ENCODE measurements at regions not wholly inside any gene's neighbourhood (a gene's known extent, or its start where the extent isn't known, plus 50 kb on each side); places are given as distances from the start of the nearest gene placed in this dataset.

DNA sequence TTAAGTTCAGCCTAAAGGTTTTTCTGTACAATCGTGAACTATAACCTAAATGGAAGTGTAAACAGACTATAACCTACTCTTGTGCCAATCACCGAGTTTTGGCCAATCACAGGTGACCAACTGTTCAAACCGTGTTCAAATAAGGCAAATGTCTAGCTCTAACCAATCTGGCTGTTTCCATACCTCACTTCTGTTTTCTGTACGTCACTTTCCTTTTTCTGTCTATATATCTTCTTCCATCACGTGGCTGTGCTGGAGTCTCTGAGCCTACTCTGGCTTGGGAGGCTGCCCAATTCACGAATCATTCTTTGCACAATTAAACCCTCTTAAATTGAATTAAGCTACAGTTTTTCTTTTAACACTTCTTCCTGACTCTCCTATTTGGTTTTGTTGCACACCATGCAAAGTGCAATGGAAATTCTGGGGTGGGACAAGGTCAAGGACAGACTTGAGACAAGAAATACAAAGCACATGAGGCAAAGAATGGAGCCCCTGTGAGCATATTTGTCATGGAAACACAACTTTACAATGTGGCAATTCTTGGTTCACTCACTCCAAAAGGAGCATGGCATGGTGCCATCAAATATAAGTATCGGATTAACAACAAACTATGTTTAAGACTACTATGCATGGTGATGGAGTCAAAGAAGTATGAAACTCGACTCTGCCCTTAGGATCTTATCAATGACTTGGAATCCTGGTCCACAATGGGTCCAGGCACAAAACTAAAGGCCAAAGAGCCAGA is 115.7 kb upstream of the FAM9B start:
- H3K9me3 ChIP-seq, result peaks cover 3% of the 10 kb centered on the region
- TF ChIP-seq, protein P1, sequence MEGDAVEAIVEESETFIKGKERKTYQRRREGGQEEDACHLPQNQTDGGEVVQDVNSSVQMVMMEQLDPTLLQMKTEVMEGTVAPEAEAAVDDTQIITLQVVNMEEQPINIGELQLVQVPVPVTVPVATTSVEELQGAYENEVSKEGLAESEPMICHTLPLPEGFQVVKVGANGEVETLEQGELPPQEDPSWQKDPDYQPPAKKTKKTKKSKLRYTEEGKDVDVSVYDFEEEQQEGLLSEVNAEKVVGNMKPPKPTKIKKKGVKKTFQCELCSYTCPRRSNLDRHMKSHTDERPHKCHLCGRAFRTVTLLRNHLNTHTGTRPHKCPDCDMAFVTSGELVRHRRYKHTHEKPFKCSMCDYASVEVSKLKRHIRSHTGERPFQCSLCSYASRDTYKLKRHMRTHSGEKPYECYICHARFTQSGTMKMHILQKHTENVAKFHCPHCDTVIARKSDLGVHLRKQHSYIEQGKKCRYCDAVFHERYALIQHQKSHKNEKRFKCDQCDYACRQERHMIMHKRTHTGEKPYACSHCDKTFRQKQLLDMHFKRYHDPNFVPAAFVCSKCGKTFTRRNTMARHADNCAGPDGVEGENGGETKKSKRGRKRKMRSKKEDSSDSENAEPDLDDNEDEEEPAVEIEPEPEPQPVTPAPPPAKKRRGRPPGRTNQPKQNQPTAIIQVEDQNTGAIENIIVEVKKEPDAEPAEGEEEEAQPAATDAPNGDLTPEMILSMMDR (IDR thresholded peaks at IDR 0.05), result no peak
- peaks cover 0 to 2% (median 0%) of the 10 kb centered on the region in 3 donors for H3K27me3 ChIP-seq (ENCODE audit: insufficient read depth in 3 of 3, low read length in 2 of 3)
- 71 to 83% (median 81%) methylated on average over 8 of the region's 8 CpGs for WGBS, 3 donors
- no peaks in the 10 kb centered on the region for H3K36me3 ChIP-seq (ENCODE audit: insufficient read depth in 1 of 2, low read depth in 1 of 2)
- no peak overlapping the region for H3K4me3 ChIP-seq
- no peak for ATAC-seq
- no peak overlapping the region for H3K27ac ChIP-seq
- DNase-seq, result no peak
- intact Hi-C loops (cut with DNase I), result no loop called here
- no peaks in the 10 kb centered on the region for H3K4me1 ChIP-seq

GRCh38 chrX:9151772-9152307 is 117.9 kb upstream of the FAM9B start:
- Histone ChIP-seq H3K4me1 (no peaks in the 10 kb centered on the region), H3K27ac (no peak overlapping the region), H3K36me3 (ENCODE audit: insufficient read depth in 1 of 2, low read depth in 1 of 2) (no peaks in the 10 kb centered on the region), H3K4me3 (no peak overlapping the region), H3K9me3 (peaks cover 6% of the 10 kb centered on the region), H3K27me3 (ENCODE audit: insufficient read depth in 3 of 3, low read length in 2 of 3) (peaks cover 0 to 2% (median 0%) of the 10 kb centered on the region in 3 donors)
- 95 to 100% (median 96%) methylated on average over 2 of the region's 2 CpGs for WGBS, 3 donors
- TF ChIP-seq, protein P1 (IDR thresholded peaks at IDR 0.05), result no peak
- intact Hi-C loops (cut with DNase I), result no loop called here
- DNase-seq (no peak), ATAC-seq (no peak)

DNA sequence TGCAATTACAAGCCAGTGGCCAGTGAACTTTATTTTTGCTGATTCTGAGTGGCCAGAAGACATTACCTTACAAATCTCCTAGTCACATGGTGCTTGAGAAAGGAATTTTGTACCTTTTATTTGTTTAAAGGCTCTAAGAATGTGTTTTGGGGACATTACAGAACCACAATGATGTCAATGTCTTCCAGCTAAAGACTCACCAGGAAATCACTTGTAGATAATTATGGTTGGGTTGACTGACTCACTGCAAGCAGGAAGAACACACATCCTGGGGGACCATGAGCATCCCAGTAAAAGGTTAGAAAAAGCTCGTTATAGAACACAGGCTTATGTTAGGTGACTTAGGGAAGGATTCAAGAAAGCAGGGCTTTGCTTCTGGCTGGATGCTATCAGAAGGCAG is 119.4 kb upstream of the FAM9B start:
- H3K9me3 ChIP-seq, result peaks cover 6% of the 10 kb centered on the region
- intact Hi-C loops (cut with DNase I), result no loop called here
- DNase-seq (no peak), ATAC-seq (no peak)
- H3K4me1 ChIP-seq, result no peaks in the 10 kb centered on the region
- H3K4me3 ChIP-seq, result no peak overlapping the region
- WGBS, 3 donors, result 67 to 85% (median 75%) methylated on average over 1 of the region's 1 CpG
- H3K36me3 ChIP-seq (ENCODE audit: insufficient read depth in 1 of 2, low read depth in 1 of 2), result no peaks in the 10 kb centered on the region
- TF ChIP-seq, protein P1 (IDR thresholded peaks at IDR 0.05), result no peak
- H3K27ac ChIP-seq, result no peak overlapping the region
- H3K27me3 ChIP-seq (ENCODE audit: insufficient read depth in 3 of 3, low read length in 2 of 3), result peaks cover 0 to 2% (median 0%) of the 10 kb centered on the region in 3 donors

- intact Hi-C loops (cut with DNase I), result no loop called here
- Histone ChIP-seq H3K4me3 (no peak overlapping the region), H3K36me3 (ENCODE audit: insufficient read depth in 1 of 2, low read depth in 1 of 2) (no peaks in the 10 kb centered on the region), H3K9me3 (peaks cover 6% of the 10 kb centered on the region), H3K4me1 (no peaks in the 10 kb centered on the region), H3K27ac (no peak overlapping the region), H3K27me3 (ENCODE audit: insufficient read depth in 3 of 3, low read length in 2 of 3) (no peaks in the 10 kb centered on the region)
- WGBS, 3 donors, result 75 to 86% (median 82%) methylated on average over 7 of the region's 7 CpGs
- ATAC-seq, result no peak
- no peak for DNase-seq
- TF ChIP-seq, protein P1 (IDR thresholded peaks at IDR 0.05), result no peak
Observed at GRCh38 chrX:9158611-9159010, 124.7 kb upstream of the FAM9B start.

Data from psoas muscle (tissue), 7 donors.